HG03469 (cell line): ENCODE measurements at regions not wholly inside any gene's neighbourhood (a gene's known extent, or its start where the extent isn't known, plus 50 kb on each side); places are given as distances from the start of the nearest gene placed in this dataset.

Experiments
- ATAC-seq: cut with Tn5 transposase; IDR thresholded peaks from one replicate; pipeline ENCODE4 v1.9.1; 2021; ENCODE audit warnings: mild to moderate bottlenecking, moderate library complexity, moderate number of reproducible peaks; ENCODE audit not compliant: unreplicated experiment

DNA sequence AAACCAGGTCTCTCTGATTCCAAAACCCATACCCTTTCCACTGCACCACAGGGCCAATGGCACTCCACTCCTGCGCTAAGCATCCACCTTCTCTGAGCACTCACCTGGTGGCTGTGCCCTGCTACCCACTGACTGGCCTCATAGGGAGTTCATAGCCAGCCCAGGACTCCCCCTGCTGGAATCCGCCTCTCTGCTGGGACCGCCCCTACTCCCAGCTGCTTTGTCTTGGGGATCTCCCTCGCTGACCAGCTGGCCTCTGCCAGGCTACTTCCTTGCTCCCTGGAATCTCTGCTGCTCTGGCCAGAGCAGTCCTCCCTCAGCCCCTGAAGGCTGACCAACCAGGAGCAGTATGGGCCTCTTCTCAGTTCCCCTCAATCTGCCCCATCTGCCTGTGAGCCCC, 129.7 kb downstream of the FAXC start:
- ATAC-seq, result peak; percentile 90

DNA sequence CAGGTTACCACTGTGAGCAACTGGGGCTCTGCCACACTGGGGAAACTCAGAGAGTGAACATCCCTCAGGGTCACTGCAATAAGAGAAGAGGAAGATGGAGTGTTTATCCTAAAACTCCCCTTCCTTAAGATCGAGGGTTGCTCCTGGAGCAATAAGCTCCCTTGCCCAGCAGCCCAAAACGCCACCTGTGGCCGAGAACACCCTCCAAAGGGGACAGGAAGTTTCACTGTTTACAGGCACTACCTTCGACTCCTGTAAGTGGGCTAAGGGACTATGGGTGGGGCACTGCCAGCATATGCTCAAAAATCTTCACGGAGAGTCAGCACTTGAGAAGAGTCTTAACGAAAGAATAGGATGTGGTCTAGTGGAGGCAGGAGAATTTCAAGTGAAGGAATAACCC, 132.5 kb downstream of the FAXC start:
- ATAC-seq, result no peak

DNA sequence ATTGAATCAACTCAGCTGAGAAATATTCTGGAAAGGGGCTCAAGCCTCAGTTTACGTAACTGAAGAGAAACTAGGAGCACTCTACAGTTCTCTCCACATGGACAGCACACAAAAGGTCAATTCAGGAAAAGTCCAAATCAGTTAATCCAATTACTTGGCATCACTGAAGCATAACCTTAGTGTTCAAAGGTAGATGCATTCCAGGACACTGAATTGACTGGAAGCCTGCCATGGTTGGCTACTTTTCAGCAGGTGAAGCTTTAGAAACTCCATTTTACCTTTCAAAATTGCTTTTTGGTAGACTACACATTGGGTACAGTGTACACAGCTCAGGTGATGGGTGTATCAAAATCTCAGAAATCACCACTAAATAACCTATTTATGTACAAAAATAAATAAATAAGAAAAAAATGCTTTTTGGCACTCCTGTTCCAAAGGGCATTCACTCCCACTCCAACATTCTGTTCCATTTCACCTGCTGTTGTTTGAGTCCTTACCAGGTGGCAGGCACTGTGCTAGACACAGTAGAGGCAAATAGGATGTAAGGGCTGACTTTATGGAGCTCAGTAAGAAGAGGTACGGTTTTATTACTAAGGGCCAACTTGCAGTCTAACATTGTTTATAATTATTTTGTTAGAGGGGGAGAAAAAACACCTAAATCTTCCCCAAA, 153.4 kb downstream of the FAXC start:
- no peak for ATAC-seq

DNA sequence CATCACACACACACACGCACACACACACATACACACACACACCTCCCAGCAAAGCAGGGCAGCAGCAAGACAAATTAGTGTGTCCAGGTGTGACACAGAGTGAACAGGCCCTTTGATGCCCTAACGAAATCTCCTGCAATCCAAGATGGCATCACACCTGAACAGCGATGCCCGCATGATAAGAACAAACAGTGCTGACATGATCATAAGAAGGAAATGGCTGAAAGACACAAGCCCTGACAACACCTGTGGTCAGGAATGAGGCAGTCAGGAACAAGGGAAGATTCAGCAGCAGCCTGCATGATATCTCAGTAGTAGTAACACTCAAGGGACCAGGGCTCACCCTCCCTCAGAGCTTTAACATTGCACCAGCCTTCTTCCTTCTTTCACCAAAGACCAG, 156.9 kb downstream of the FAXC start:
- no peak for ATAC-seq

DNA sequence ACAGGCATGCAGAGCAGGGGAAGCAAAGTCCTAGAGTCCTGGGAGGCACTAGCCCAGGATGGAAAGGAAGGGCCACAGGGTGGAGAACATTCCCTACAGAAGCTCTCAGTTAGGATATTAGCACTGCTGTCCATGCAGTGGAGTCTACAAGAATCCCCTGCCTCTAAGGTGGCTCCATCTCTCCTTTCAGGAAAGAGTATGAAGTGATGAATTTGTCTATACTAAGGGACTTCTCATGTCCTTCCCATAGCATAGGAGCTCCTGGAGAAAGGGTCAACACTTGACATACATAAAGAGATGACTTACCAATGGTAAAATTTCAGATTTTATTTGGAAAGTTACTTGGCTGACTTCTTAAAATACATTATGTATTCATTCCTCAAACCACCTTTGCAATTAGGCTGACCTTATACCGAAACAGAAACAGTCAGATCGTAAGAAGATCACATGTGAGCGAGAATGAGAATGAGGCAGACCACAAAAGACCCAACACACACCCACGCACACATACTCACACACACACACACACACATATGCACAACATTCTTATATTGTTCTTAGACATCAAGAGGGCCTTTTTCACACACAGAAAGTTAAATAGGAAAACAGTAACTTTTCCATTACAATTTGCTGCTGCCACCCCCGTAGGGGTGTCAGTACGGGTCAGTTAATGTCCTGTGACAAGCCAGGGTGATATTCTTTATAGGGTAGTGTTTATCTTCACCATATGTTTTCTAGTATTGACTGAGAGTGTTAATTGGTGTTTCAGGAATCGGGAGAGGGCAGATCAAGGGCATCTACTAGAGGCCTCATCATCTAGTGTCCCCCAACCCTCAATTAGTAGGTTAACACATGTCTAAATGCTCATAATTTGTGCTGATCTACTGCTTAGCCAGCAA, 159.4 kb downstream of the FAXC start:
- peak; percentile 97 for ATAC-seq

DNA sequence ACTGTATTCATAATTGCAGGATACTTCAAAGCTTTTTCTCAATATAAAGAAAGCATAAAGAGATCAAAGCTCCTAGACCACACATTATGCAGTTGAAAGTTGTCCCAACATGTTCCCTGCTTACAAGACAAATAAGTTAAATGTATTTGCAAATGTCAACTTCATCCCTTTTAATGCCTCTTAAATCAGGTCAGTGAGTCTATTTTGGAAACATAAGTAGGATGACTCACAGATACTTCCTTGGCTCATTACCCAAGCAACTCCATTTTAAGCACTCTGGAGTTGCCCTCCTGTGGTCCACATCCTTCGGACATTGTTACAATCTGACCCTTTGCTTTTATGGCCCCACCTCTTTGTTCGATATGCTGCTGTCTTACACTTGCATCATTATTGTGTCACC, 162.0 kb downstream of the FAXC start:
- ATAC-seq, result no peak

DNA sequence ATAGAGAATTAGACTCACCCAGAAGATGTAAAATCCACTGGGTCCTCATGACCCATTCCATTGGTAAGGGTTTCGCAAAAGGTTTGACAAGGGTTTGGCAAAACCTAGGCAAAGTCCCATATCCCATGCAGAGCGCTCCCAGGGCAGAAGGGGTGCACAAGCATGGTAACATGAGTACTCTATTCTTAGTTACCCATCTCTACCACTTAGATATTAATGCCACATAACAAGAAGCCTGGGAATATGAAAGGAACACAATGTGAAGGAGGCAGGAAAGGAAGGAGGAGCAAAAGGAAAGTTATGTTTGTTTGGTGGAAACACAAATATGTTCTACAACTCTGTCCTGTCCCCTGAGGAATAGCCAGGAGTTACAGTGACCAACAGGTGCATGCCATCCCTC, 163.1 kb downstream of the FAXC start:
- no peak for ATAC-seq

DNA sequence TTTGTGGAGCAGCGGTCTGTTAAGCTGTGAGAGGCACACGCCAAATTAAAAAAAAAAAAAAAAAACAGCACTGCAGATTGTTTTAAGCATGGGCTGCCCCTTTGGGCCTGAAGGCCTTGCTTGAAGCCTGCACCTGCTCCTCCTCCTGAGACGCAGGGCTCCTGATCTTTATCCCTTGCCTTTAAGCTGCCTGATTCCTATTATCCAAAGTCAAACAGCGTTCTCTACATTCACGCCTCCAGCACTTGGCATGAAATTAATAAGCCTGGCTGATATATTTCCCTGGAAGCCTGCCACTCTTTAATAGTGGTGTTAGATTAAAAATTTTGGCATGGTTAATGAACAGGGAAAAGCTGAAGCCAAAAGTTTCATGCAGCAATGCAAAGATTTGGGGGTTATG, 163.9 kb downstream of the FAXC start:
- ATAC-seq, result no peak

DNA sequence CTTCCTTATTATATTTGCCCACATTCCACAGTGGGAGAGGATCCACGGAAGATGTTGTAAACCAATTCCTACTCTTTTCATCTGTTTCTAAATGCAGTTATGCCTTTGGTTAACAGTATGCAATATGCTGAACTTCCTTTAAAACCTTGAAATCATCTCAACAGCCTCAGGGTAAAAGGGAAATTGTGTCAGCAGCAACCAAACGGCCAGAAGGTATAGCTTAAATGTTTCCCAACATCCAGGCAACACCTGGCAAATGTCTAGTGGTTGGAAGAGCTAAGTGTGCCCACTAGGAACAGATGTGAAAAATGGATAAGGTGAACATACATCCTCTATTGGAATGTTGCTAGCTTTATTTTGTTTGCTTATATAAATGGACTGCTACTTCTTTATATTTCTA, 164.8 kb downstream of the FAXC start:
- no peak for ATAC-seq

DNA sequence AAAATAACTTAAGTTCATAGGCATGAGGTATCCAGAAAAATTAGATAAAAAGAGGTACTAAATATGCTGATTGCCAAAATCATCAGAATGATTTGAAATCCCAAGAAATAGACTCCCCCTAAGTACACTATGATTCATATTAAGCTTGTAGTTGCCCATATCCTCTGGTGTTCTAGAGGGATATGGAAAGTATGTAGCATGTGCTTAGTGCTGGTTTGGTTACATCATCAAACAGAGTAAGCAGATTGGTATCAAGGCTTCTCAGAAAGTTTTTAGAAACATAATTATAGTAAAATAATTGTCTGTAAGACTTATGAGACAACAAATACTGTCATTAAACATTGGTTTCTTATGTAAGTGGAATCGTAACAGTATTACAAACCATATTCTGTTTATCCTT, 166.4 kb downstream of the FAXC start:
- no peak for ATAC-seq

DNA sequence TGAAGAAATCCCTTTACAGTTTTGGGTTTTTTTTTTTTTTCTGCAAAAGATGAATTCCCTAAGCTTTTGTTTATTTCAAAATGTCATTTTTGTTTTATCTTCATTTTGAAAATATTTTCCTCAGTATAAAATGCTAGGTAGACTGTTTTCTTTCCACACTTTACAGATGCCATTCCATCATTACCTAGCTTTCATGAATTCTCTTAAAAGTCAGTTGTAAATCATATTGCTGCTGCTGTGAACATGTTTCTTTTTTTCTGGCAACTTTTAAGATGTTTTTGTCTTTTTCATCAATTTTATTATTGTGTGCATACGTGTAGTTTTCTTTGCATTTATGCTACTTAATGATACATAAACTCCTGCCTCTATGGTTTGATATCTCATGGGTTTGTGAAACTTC, 168.3 kb downstream of the FAXC start:
- ATAC-seq, result no peak

DNA sequence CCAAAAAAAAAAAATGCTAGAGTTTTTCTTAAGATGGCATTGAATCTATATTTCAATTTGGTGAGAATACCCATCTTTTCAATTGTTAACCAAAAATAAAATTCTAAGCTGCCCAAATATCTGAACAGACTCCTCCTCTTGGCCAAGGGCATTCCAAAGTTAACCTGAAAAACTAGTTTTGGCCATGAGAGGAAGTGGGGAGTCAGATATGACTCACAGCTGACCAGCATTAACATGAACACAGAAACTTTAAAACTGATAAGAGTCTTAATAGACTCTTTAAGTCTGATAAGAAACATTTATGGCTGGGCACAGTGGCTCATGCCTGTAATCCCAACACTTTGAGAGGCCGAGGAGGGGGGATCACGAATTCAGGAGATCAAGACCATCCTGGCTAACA, 171.3 kb downstream of the FAXC start:
- ATAC-seq, result peak; percentile 69

DNA sequence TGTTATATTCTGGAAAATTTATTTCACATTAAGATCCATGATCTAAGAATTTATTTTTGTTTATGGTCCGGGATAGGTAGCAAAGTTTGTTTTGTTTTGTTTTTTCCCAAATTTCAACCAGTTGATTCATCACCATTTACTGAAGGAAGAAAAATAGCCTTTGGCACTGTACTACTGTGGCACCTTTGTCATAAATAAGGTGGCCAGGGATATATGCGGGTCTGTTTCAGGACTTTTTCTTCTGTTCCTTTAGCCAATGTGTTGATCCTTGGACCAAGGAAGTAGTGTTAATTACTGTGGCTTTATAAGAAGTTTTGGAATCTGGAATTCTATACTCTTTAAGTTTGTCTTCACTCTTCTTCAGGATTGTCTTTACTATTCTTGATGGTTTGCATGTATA, 171.7 kb downstream of the FAXC start:
- no peak for ATAC-seq

DNA sequence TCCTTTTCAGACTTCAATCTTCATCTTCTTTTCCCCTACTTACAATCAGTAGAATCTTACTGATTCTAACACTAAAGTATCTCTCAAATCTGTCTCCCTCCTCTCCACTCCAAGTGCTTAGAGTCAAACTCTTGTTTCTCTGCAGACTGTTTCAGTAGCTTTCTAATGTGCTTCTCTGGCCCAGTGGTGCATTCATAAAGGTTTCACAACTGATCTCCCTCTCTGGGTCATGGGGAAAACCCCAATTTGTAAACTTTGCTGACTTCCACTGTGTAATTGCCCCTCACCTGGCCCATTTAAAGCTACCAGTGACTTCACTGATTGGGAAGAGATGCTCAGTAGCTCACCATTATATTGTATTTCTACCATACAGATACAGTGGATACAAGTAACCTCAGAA, 183.6 kb downstream of the FAXC start:
- ATAC-seq, result peak; percentile 90

DNA sequence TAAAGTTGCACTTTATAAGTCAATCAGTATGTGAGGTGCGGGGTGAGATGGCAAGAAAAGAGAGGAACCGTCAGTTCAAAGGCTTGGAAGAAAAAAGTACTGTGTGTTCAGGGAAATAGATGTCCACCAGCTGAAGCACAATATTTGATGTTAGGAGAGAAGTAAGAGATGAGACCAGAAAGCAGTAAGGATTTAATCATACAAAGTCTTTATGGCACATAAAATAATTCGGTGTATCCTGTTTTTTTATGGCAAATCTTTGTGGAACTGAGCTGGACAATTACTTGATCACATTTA, 197.2 kb downstream of the FAXC start:
- ATAC-seq, result no peak

DNA sequence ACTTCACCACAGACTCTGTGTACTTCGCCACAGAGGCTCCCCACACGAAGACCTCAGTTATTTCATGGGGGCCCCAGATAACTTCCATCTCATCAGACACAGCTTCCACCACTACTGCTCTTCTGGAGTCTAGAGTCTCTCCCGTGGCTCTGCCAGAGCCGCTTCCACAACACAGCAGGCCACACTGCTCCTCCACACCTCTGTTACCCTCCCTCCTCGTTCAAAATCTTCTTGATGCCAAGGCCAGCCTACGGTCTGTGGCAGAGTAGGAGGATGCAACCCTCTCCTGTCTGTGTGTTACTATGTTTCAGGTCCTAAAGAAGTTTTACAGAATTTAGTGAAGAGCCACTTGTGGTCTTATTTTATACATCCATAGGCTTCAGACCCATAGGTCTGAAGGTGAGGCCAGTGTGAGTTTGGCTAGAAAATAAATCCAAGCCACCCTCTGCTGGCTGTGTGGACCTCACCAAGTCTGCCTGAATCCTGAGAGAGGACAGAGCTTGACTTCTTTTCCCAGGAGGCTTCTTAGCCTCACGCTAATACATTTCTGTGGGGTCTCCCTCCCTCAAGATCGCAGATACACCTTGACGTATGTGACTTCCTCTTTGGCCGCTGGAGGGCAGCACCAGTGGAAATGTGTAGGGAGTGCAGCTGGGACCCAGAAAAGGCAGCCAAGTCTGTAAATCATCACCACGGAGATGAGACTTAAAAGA, 197.7 kb downstream of the FAXC start:
- ATAC-seq, result peak; percentile 97

DNA sequence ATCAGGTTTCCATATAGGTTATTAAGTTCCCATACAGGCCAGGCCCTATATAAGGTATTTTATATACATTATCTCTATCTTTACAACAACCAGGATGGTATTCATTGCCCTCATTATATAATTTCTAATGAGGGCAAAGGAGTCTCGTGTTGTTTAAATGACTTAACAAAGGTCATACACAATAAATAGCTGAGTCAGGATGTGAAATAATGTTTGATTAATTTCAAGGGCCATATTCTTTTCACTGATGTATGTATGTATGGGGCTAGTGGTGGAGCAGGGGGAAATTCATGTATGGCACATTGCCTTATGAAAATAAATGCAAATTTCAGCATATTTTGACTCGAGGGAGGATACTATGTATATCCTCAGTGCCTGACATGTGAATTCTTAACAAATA, 200.7 kb downstream of the FAXC start:
- no peak for ATAC-seq

DNA sequence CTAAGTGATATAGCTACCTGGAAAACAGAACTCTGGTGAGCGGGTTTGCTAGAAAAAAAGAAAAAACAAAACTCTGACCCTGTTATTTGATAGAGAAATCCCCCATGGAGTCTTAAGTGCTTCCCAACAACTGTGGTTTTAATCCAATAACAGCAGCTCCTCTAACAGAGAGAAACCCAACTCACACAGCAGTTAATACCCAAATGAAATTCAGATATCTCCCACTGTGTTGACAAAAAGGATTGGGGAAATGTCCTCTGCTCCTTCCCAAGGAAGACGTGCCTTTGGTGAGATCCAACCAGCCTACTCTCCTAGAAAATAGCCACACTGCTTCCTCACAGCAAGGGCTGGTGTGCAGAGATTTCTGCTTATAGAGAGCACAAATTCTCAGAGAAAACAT, 200.4 kb upstream of the FBXL4 start:
- ATAC-seq, result no peak

DNA sequence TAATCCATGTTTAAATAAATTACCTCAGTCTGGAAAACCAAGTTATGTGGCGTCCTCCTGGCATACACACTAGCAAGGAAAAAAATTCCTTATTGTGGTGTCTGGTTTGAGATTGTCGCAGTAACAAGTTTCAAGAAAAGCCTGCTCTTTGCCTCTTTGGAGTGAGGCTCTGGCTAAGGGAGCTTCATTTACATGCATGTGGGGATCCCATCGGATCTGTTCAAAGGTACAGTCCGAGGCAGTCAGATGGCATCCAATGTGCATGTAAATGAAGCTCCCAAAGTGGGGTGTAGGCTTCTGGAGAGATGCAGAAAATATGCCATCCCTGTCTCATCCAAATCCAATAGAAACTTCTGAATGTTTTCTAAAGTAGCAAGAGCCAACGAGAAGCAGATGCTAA, 199.5 kb upstream of the FBXL4 start:
- ATAC-seq, result no peak

DNA sequence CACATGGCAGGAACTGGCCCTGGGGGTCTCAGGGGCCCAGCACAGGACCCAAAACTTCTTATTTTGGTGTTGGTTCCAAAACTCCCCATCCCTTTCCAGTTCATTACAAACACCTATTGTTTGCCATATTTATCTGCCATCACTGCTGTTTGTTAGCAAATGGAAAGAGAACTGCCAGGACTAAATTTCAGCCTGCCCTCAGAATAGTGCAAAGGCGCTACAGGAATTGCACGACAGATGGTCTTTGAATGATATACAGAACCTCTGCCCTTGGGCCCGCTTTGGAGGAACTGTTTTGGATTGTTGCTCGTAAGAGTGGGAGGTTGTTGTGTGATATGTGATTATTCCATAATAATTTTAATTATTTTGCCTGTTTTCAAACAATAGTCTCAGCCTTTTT, 199.0 kb upstream of the FBXL4 start:
- ATAC-seq, result no peak

DNA sequence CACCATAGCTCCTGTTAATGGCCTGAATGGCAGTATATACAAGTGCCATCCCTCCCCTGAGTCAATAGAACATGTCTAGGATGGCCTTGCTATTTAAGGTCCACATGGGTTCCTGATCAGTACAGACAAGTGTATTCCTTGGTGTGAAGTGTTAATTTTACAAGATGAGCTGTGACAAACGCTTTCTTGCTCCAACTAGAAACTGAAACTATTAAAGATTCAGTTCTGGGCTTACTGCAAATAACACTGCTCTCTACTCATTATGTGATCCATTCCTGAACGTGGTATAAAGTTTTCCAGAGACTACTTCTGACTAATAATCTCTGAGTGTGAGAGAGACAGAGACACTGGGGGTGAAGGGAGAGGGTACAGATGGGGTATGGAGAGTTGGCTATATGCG, 198.0 kb upstream of the FBXL4 start:
- no peak for ATAC-seq
